Islet of Langerhans (tissue), 1 donor: ENCODE measurements at regions not wholly inside any gene's neighbourhood (a gene's known extent, or its start where the extent isn't known, plus 50 kb on each side); places are given as distances from the start of the nearest gene placed in this dataset.
"Not testable (repeated sequence)": the region's sequence is repeated elsewhere in the genome, so short reads cannot be mapped to it uniquely, and the experiment has no call there.

Source experiments
- FAIRE-seq: peaks from one replicate; lab custom pipeline; 2011; peaks lifted over from hg19 to GRCh38; lab: Jason Lieb, UNC

GRCh38 chr2:158866082-158866481 lies 71.0 kb downstream of the DAPL1 start:
- FAIRE-seq: not testable (repeated sequence)

GRCh38 chr2:158867531-158868191 lies 72.5 kb downstream of the DAPL1 start:
- FAIRE-seq: not testable (repeated sequence)

- not testable (repeated sequence) for FAIRE-seq
These were observed 73.3 kb downstream of the DAPL1 start for GRCh38 chr2:158868386-158868785.

GRCh38 chr2:158869122-158869521 lies 74.0 kb downstream of the DAPL1 start:
- FAIRE-seq: not testable (repeated sequence)

GRCh38 chr2:158869609-158870008 lies 74.5 kb downstream of the DAPL1 start:
- not testable (repeated sequence) for FAIRE-seq

GRCh38 chr2:158878003-158878402 lies 82.9 kb downstream of the DAPL1 start:
- no peak for FAIRE-seq

GRCh38 chr2:158879229-158879903 lies 84.2 kb downstream of the DAPL1 start:
- peak; percentile 17 for FAIRE-seq

GRCh38 chr2:158882297-158882696 lies 86.1 kb upstream of the TANC1 start:
- no peak for FAIRE-seq

GRCh38 chr2:158884552-158884951 lies 83.9 kb upstream of the TANC1 start:
- not testable (repeated sequence) for FAIRE-seq

- FAIRE-seq: not testable (repeated sequence)
These were observed 83.3 kb upstream of the TANC1 start for GRCh38 chr2:158885018-158885678.

- not testable (repeated sequence) for FAIRE-seq
These were observed 82.8 kb upstream of the TANC1 start for GRCh38 chr2:158885679-158886050.

GRCh38 chr2:158889135-158889853 lies 79.1 kb upstream of the TANC1 start:
- no peak for FAIRE-seq

- FAIRE-seq: no peak
These were observed 78.0 kb upstream of the TANC1 start for GRCh38 chr2:158890296-158890905.

GRCh38 chr2:158893026-158893425 lies 75.4 kb upstream of the TANC1 start:
- no peak for FAIRE-seq

GRCh38 chr2:158893474-158893873 lies 75.0 kb upstream of the TANC1 start:
- FAIRE-seq: no peak

GRCh38 chr2:158894078-158894477 lies 74.4 kb upstream of the TANC1 start:
- FAIRE-seq: no peak

- no peak for FAIRE-seq
These were observed 73.9 kb upstream of the TANC1 start for GRCh38 chr2:158894572-158894971.

- no peak for FAIRE-seq
These were observed 68.1 kb upstream of the TANC1 start for GRCh38 chr2:158900345-158900744.

GRCh38 chr2:158902005-158902398 lies 66.4 kb upstream of the TANC1 start:
- FAIRE-seq: no peak

- no peak for FAIRE-seq
These were observed 64.6 kb upstream of the TANC1 start for GRCh38 chr2:158903711-158904405.

GRCh38 chr2:158904627-158905177 lies 63.7 kb upstream of the TANC1 start:
- FAIRE-seq: no peak
